ENCODE measurements at regions not wholly inside any gene's neighbourhood (a gene's known extent, or its start where the extent isn't known, plus 50 kb on each side); places are given as distances from the start of the nearest gene placed in this dataset.

GRCh38 chr7:106466867-106467266, 182.1 kb upstream of the NAMPT start:
- WGBS (ENCODE audit: low lambda C conversion rate) = 1% methylated on average over 5 of the region's 5 CpGs
- Histone ChIP-seq H3K79me2 (ENCODE audit: insufficient read depth, low read length) (no peaks in the 10 kb centered on the region), H3K9ac (ENCODE audit: insufficient read depth, low read depth, low read length) (no peak overlapping the region), H3K4me2 (ENCODE audit: low read depth, low read length) (no peak overlapping the region), H4K20me1 (ENCODE audit: insufficient read depth, low read length) (no peaks in the 10 kb centered on the region), H2AFZ (ENCODE audit: low read length) (no peak overlapping the region), H3K27me3 (ENCODE audit: control insufficient read depth in 1 of 2, insufficient read depth in 2 of 2, low read length in 2 of 2) (no peaks in the 10 kb centered on the region), H3K4me1 (ENCODE audit: insufficient read depth, low read length) (no peaks in the 10 kb centered on the region), H3K9me3 (ENCODE audit: low read length) (no peaks in the 10 kb centered on the region), H3K4me3 (replicated peaks in 1 of 3; ENCODE audit: insufficient read depth in 1 of 3, low read depth in 2 of 3, low read length in 3 of 3) (no peak overlapping the region), H3K36me3 (replicated peaks in 1 of 2; ENCODE audit: control insufficient read depth in 1 of 2, insufficient read depth in 2 of 2, low read length in 2 of 2) (no peaks in the 10 kb centered on the region), H3K27ac (ENCODE audit: extremely low read length, insufficient read depth, low read length) (no peak overlapping the region)
- no TSS peak for BruUV-seq (replicated peaks)
- FAIRE-seq (no peak), ATAC-seq (no peak), DNase-seq (ENCODE audit: low spot score) (no peak)
- intact Hi-C loops (cut with micrococcal nuclease; ENCODE audit: unreplicated experiment) = loop anchor here (10.0 kb wide), 1 partner anchor 412 kb away; no protein-coding TSS in a partner anchor
- TF ChIP-seq ZFP36L1 (CRISPR knock-in tag; IDR thresholded peaks at IDR 0.05) (no peak), ZSCAN25 (CRISPR knock-in tag; IDR thresholded peaks at IDR 0.05) (no peak), KAT8 (CRISPR knock-in tag; IDR thresholded peaks at IDR 0.05) (no peak), RARA (CRISPR knock-in tag; IDR thresholded peaks at IDR 0.05) (no peak), THAP7 (CRISPR knock-in tag; IDR thresholded peaks at IDR 0.05) (no peak), ZSCAN30 (CRISPR knock-in tag; IDR thresholded peaks at IDR 0.05) (no peak), GMEB1 (CRISPR knock-in tag; IDR thresholded peaks at IDR 0.05; ENCODE audit: borderline replicate concordance) (no peak), WIZ (CRISPR knock-in tag; IDR thresholded peaks at IDR 0.05) (no peak)
- ChIA-PET POLR2A (no interaction called here), CTCF (ENCODE audit: low intra/inter-chr PET ratio, low total read pairs) (no interaction called here)
- in situ Hi-C loops (cut with HindIII; ENCODE audit: extremely low pct_ligation_motif_present, low pct_unique_long_range_greater_than_20kb) = no loop called here

All from HepG2 (cell line).